MM.1S (cell line): ENCODE measurements at regions not wholly inside any gene's neighbourhood (a gene's known extent, or its start where the extent isn't known, plus 50 kb on each side); places are given as distances from the start of the nearest gene placed in this dataset.

Source experiments
- EZH2phosphoT487 ChIP-seq: fragments of 300-600 bp; sonication (generic); IDR thresholded peaks from 2 replicates; pipeline ENCODE4 v1.6.1; 2018; ENCODE audit warnings: antibody characterized with exemption, low read length
- TF ChIP-seq, protein P1 (sequence below): fragments of 300-600 bp; sonication (generic); IDR thresholded peaks from 2 replicates; pipeline ENCODE4 v1.5.1; 2016; ENCODE audit warnings: antibody characterized with exemption, low read length, mixed read lengths

GRCh38 chr1:96464991-96465390 is 256.6 kb upstream of the PTBP2 start:
- TF ChIP-seq, protein P1, sequence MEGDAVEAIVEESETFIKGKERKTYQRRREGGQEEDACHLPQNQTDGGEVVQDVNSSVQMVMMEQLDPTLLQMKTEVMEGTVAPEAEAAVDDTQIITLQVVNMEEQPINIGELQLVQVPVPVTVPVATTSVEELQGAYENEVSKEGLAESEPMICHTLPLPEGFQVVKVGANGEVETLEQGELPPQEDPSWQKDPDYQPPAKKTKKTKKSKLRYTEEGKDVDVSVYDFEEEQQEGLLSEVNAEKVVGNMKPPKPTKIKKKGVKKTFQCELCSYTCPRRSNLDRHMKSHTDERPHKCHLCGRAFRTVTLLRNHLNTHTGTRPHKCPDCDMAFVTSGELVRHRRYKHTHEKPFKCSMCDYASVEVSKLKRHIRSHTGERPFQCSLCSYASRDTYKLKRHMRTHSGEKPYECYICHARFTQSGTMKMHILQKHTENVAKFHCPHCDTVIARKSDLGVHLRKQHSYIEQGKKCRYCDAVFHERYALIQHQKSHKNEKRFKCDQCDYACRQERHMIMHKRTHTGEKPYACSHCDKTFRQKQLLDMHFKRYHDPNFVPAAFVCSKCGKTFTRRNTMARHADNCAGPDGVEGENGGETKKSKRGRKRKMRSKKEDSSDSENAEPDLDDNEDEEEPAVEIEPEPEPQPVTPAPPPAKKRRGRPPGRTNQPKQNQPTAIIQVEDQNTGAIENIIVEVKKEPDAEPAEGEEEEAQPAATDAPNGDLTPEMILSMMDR, result no peak
- no peak for TF ChIP-seq EZH2phosphoT487
